GM12878 (cell line): ENCODE measurements at regions not wholly inside any gene's neighbourhood (a gene's known extent, or its start where the extent isn't known, plus 50 kb on each side); places are given as distances from the start of the nearest gene placed in this dataset.

ENCODE experiments used
- ATAC-seq: fragments of 200-7000 bp; cut with Tn5 transposase; 3 replicates; pipeline ENCODE4 v1.9.1; 2020; ENCODE audit warnings: mild to moderate bottlenecking, moderate library complexity
- BruUV-seq: library from RNA; stranded (reverse); fragments of 400-500 nt; replicated peaks from 2 replicates; lab custom pipeline; 2021; lab: Mats Ljungman, UMichigan
- CTCF ChIA-PET: fragments of 300-600 bp; sonication (Branson Sonifier 250); formaldehyde crosslinking; extraction: SDS; loops from one replicate; lab custom pipeline; 2021; ENCODE audit warnings: inconsistent platforms; lab: Yijun Ruan, JAX
- POLR2A ChIA-PET: fragments of 350-600 bp; formaldehyde crosslinking; extraction: SDS; loops from one replicate; lab custom pipeline; 2021; ENCODE audit warnings: inconsistent platforms; lab: Charles Lee
- RAD21 ChIA-PET: fragments of 300-600 bp; sonication (Branson Sonifier 250); formaldehyde crosslinking; loops from one replicate; lab custom pipeline; 2023; ENCODE audit warnings: antibody characterized with exemption; ENCODE audit not compliant: unreplicated experiment; lab: Charles Lee
- SMC1A ChIA-PET: fragments of 300-600 bp; sonication (Branson Sonifier 250); formaldehyde crosslinking; loops from one replicate; lab custom pipeline; 2023; ENCODE audit not compliant: unreplicated experiment, uncharacterized antibody; lab: Charles Lee
- DNase-seq: peaks from one replicate; pipeline ENCODE4 v3.0.0-alpha.2; 2011; ENCODE audit warnings: low read depth, low spot score
- FAIRE-seq: peaks from 3 replicates; lab custom pipeline; 2011; peaks lifted over from hg19 to GRCh38; lab: Jason Lieb, UNC
- H2AFZ ChIP-seq: 2 replicates; pipeline ENCODE4 v1.6.0; 2011; ENCODE audit warnings: low read depth, low read length, control low read depth; ENCODE audit not compliant: control insufficient read depth
- H3K27ac ChIP-seq: 2 replicates; pipeline ENCODE4 v1.5.1; 2011; ENCODE audit warnings: control low read depth; ENCODE audit not compliant: control insufficient read depth, insufficient read depth
- H3K27me3 ChIP-seq, 2 experiments: replicated peaks in 1 of 2; 2 replicates each; pipeline versions ENCODE4 v1.6.0 to v1.6.1; 2011; ENCODE audit warnings: low read length in 1 of 2; ENCODE audit not compliant: control insufficient read depth in 2 of 2, insufficient read depth in 2 of 2
- H3K36me3 ChIP-seq, 2 experiments: 2 replicates each; pipeline ENCODE4 v1.5.1; 2011; ENCODE audit warnings: low read length in 1 of 2; ENCODE audit not compliant: control insufficient read depth in 2 of 2, insufficient read depth in 2 of 2
- H3K4me1 ChIP-seq: 2 replicates; pipeline ENCODE4 v1.6.1; 2011; ENCODE audit warnings: mild to moderate bottlenecking, low read length, moderate library complexity, mixed read lengths; ENCODE audit not compliant: control insufficient read depth, insufficient read depth
- H3K4me2 ChIP-seq: 2 replicates; pipeline ENCODE4 v1.6.0; 2011; ENCODE audit warnings: control low read depth; ENCODE audit not compliant: control insufficient read depth, insufficient read depth
- H3K4me3 ChIP-seq: fragments of 200-600 bp; sonication (generic); 2 replicates; pipeline ENCODE4 v1.5.1; 2016
- H3K79me2 ChIP-seq: 2 replicates; pipeline ENCODE4 v1.6.0; 2011; ENCODE audit warnings: low read length; ENCODE audit not compliant: control insufficient read depth, insufficient read depth
- H3K9ac ChIP-seq: 2 replicates; pipeline ENCODE4 v1.8.0; 2011; ENCODE audit warnings: low read length, control low read depth, mixed read lengths; ENCODE audit not compliant: control insufficient read depth, insufficient read depth
- H3K9me3 ChIP-seq: replicated peaks from 3 replicates; pipeline ENCODE4 v1.5.1; 2011; ENCODE audit warnings: mild to moderate bottlenecking, low read length; ENCODE audit not compliant: control insufficient read depth, insufficient read depth
- H4K20me1 ChIP-seq: 2 replicates; pipeline ENCODE4 v1.6.0; 2011; ENCODE audit not compliant: control insufficient read depth, insufficient read depth
- ATF2 ChIP-seq: IDR thresholded peaks from 2 replicates; pipeline ENCODE4 v1.6.1; 2012; ENCODE audit warnings: low read length, inconsistent platforms
- ATF7 ChIP-seq: fragments of 450-650 bp; IDR thresholded peaks from 2 replicates; pipeline ENCODE4 v1.6.1; 2016; ENCODE audit warnings: low read depth, mild to moderate bottlenecking
- BACH1 ChIP-seq: fragments of 450-650 bp; IDR thresholded peaks from 2 replicates; pipeline ENCODE4 v1.6.1; 2017; ENCODE audit warnings: mild to moderate bottlenecking, borderline replicate concordance
- CEBPZ ChIP-seq: fragments of 150-350 bp; IDR thresholded peaks from 2 replicates; pipeline ENCODE4 v1.6.1; 2016; ENCODE audit warnings: low read depth, low read length
- ELK1 ChIP-seq: IDR thresholded peaks from 2 replicates; pipeline ENCODE4 v1.6.1; 2012; ENCODE audit warnings: low read depth, low read length, improper control_type of control experiment
- EZH2 ChIP-seq: IDR thresholded peaks from 2 replicates; pipeline ENCODE4 v1.6.1; 2012; ENCODE audit warnings: low read depth, mild to moderate bottlenecking, control low read depth, inconsistent platforms, low read length, borderline replicate concordance; ENCODE audit not compliant: control insufficient read depth
- IRF4 ChIP-seq: IDR thresholded peaks from 2 replicates; pipeline ENCODE4 v1.6.1; 2011; ENCODE audit warnings: low read depth, low read length
- JUNB ChIP-seq: IDR thresholded peaks from 2 replicates; pipeline ENCODE4 v1.6.1; 2016; ENCODE audit warnings: antibody characterized with exemption, mild to moderate bottlenecking
- JUND ChIP-seq: IDR thresholded peaks from 2 replicates; pipeline ENCODE4 v1.6.1; 2012; ENCODE audit warnings: low read depth, mild to moderate bottlenecking, low read length, improper control_type of control experiment, moderate library complexity
- KDM1A ChIP-seq: fragments of 200-600 bp; sonication (generic); IDR thresholded peaks from 2 replicates; pipeline ENCODE4 v1.6.1; 2016; ENCODE audit warnings: borderline replicate concordance
- MEF2A ChIP-seq: IDR thresholded peaks from 2 replicates; pipeline ENCODE4 v1.6.1; 2011; ENCODE audit warnings: low read depth, mild to moderate bottlenecking, low read length, moderate library complexity; ENCODE audit not compliant: insufficient read depth
- PAX5 ChIP-seq: IDR thresholded peaks from 2 replicates; pipeline ENCODE4 v1.6.1; 2011; ENCODE audit warnings: low read depth, low read length, borderline replicate concordance
- RUNX3 ChIP-seq: IDR thresholded peaks from 2 replicates; pipeline ENCODE4 v1.6.1; 2012; ENCODE audit warnings: low read length, inconsistent platforms
- TCF7 ChIP-seq: IDR thresholded peaks from 2 replicates; pipeline ENCODE4 v1.6.1; 2014; ENCODE audit warnings: antibody characterized with exemption, borderline replicate concordance
- YBX1 ChIP-seq: fragments of 450-650 bp; IDR thresholded peaks from 2 replicates; pipeline ENCODE4 v1.6.1; 2016; ENCODE audit warnings: antibody characterized with exemption
- WGBS: methylation state at CpG from one replicate; pipeline ENCODE4 v1.1.6; 2016; ENCODE audit warnings: low lambda C conversion rate; ENCODE audit not compliant: insufficient replicate concordance, insufficient coverage; ENCODE audit errors: missing lambda C conversion rate; 5-methylcytosine and 5-hydroxymethylcytosine counted together
- in situ Hi-C: fragments of 300-500 bp; cut with MboI; formaldehyde crosslinking; loops from 9 replicates; pipeline ENCODE4 v1.14.3; 2018; ENCODE audit warnings: mixed read lengths
- intact Hi-C: fragments of 100-400 bp; cut with micrococcal nuclease; formaldehyde crosslinking; loops from one replicate; pipeline ENCODE4 v1.14.2; 2022; ENCODE audit not compliant: unreplicated experiment

GRCh38 chrX:39845233-39845632 is 252.5 kb downstream of the BCOR start:
- RAD21 ChIA-PET, result no interaction called here
- intact Hi-C loops (no loop called here), in situ Hi-C loops (no loop called here)
- no peaks in the 10 kb centered on the region for H3K36me3 ChIP-seq
- H3K4me2 ChIP-seq, result no peak overlapping the region
- no peak overlapping the region for H3K9ac ChIP-seq
- H3K27ac ChIP-seq, result no peak overlapping the region
- POLR2A ChIA-PET, result no interaction called here
- H2AFZ ChIP-seq, result no peak overlapping the region
- no peaks in the 10 kb centered on the region for H3K79me2 ChIP-seq
- ATAC-seq, result no peak
- SMC1A ChIA-PET, result no interaction called here
- H3K27me3 ChIP-seq, result no peaks in the 10 kb centered on the region
- FAIRE-seq, result no peak
- BruUV-seq, result no TSS peak
- 73% methylated on average over 9 of the region's 9 CpGs for WGBS
- TF ChIP-seq EZH2 (no peak), PAX5 (no peak), RUNX3 (no peak), ATF7 (no peak), MEF2A (no peak), JUNB (no peak), KDM1A (no peak), JUND (no peak)
- H3K4me3 ChIP-seq, result no peak overlapping the region
- CTCF ChIA-PET, result no interaction called here
- no peak for DNase-seq
- no peaks in the 10 kb centered on the region; the same call in 2 of the 3 replicates for H3K9me3 ChIP-seq
- H3K4me1 ChIP-seq, result peaks cover 1% of the 10 kb centered on the region
- no peaks in the 10 kb centered on the region for H4K20me1 ChIP-seq

GRCh38 chrX:39846460-39846859 is 251.3 kb downstream of the BCOR start:
- intact Hi-C loops (no loop called here), in situ Hi-C loops (no loop called here)
- ChIA-PET SMC1A (no interaction called here), POLR2A (no interaction called here), RAD21 (no interaction called here), CTCF (interaction anchor here (0.7 kb wide), 1 partner anchor 47 kb away, joined by 4 read pairs; no protein-coding TSS in a partner anchor)
- Histone ChIP-seq H3K79me2 (no peaks in the 10 kb centered on the region), H3K4me2 (no peak overlapping the region), H3K4me1 (peaks cover 12% of the 10 kb centered on the region), H2AFZ (no peak overlapping the region), H3K27me3 (no peaks in the 10 kb centered on the region), H3K9me3 (no peaks in the 10 kb centered on the region; the same call in 2 of the 3 replicates), H4K20me1 (no peaks in the 10 kb centered on the region), H3K36me3 (no peaks in the 10 kb centered on the region), H3K9ac (no peak overlapping the region), H3K4me3 (no peak overlapping the region), H3K27ac (no peak overlapping the region)
- DNase-seq (no peak), FAIRE-seq (no peak), ATAC-seq (no peak)
- 41% methylated on average over 4 of the region's 4 CpGs for WGBS
- no TSS peak for BruUV-seq
- TF ChIP-seq IRF4 (no peak), TCF7 (no peak), ELK1 (no peak), YBX1 (no peak), CEBPZ (no peak), ATF2 (no peak), BACH1 (no peak)
